Mesenchymal stem cell (in vitro differentiated cells and primary cell): ENCODE measurements at regions not wholly inside any gene's neighbourhood (a gene's known extent, or its start where the extent isn't known, plus 50 kb on each side); places are given as distances from the start of the nearest gene placed in this dataset.

Experiments
- DNase-seq: peaks from one replicate; pipeline ENCODE4 v3.0.0-alpha.2; 2013
- H2AFZ ChIP-seq: one replicate; pipeline ENCODE4 v1.6.1; 2013; ENCODE audit warnings: low read depth, mild to moderate bottlenecking, control low read depth, inconsistent platforms, low read length, moderate library complexity
- H2AK5ac ChIP-seq: 2 replicates; pipeline ENCODE4 v1.6.1; 2013; ENCODE audit warnings: low read length, moderate library complexity, mild to moderate bottlenecking, inconsistent platforms; ENCODE audit not compliant: severe bottlenecking
- H2BK120ac ChIP-seq: one replicate; pipeline ENCODE4 v1.6.1; 2013; ENCODE audit warnings: low read depth, mild to moderate bottlenecking, inconsistent platforms, low read length, moderate library complexity
- H2BK12ac ChIP-seq, 2 experiments: one replicate each; pipeline ENCODE4 v1.6.1; 2013; ENCODE audit warnings: inconsistent platforms in 2 of 2, low read length in 2 of 2, mild to moderate bottlenecking in 2 of 2, moderate library complexity in 2 of 2, control low read depth in 1 of 2
- H2BK15ac ChIP-seq: one replicate; pipeline ENCODE4 v1.6.1; 2013; ENCODE audit warnings: mild to moderate bottlenecking, low read depth, inconsistent platforms; ENCODE audit not compliant: poor library complexity, severe bottlenecking
- H2BK5ac ChIP-seq: 2 replicates; pipeline ENCODE4 v1.6.1; 2013; ENCODE audit warnings: low read depth, mild to moderate bottlenecking, low read length, control low read depth, inconsistent platforms; ENCODE audit not compliant: poor library complexity, severe bottlenecking
- H3K14ac ChIP-seq, 2 experiments: one replicate each; pipeline ENCODE4 v1.6.1; 2013; ENCODE audit warnings: inconsistent platforms in 2 of 2, low read length in 2 of 2, control low read depth in 1 of 2, mild to moderate bottlenecking in 1 of 2, moderate library complexity in 1 of 2
- H3K18ac ChIP-seq, 2 experiments: one replicate each; pipeline ENCODE4 v1.6.1; 2013; ENCODE audit warnings: inconsistent platforms in 2 of 2, low read length in 2 of 2, control low read depth in 1 of 2, low read depth in 1 of 2, mild to moderate bottlenecking in 1 of 2
- H3K23ac ChIP-seq, 2 experiments: one replicate each; pipeline ENCODE4 v1.6.1; 2013; ENCODE audit warnings: inconsistent platforms in 2 of 2, low read length in 2 of 2, mild to moderate bottlenecking in 2 of 2, moderate library complexity in 2 of 2, control low read depth in 1 of 2
- H3K27ac ChIP-seq: 2 replicates; pipeline ENCODE4 v1.5.1; 2013; ENCODE audit warnings: mild to moderate bottlenecking, moderate library complexity, low read length, control low read depth, inconsistent platforms; ENCODE audit not compliant: poor library complexity, severe bottlenecking
- H3K27me3 ChIP-seq, 2 experiments: 2 replicates each; pipeline versions ENCODE4 v1.6.1 to v1.7.0; 2013; ENCODE audit warnings: low read length in 2 of 2, mild to moderate bottlenecking in 2 of 2, moderate library complexity in 2 of 2, control low read depth in 1 of 2, inconsistent platforms in 1 of 2; ENCODE audit not compliant: control insufficient read depth in 1 of 2, insufficient read depth in 1 of 2
- H3K36me3 ChIP-seq, 2 experiments: 2 replicates each; pipeline versions ENCODE4 v1.6.1 to v1.7.0; 2013; ENCODE audit warnings: low read length in 2 of 2, control low read depth in 1 of 2, inconsistent platforms in 1 of 2, low read depth in 1 of 2, mild to moderate bottlenecking in 1 of 2; ENCODE audit not compliant: insufficient read depth in 2 of 2, control insufficient read depth in 1 of 2
- H3K4ac ChIP-seq, 2 experiments: one replicate each; pipeline ENCODE4 v1.6.1; 2013; ENCODE audit warnings: inconsistent platforms in 2 of 2, low read length in 2 of 2, mild to moderate bottlenecking in 2 of 2, moderate library complexity in 2 of 2, control low read depth in 1 of 2, low read depth in 1 of 2
- H3K4me1 ChIP-seq: 2 replicates; pipeline ENCODE4 v1.6.1; 2013; ENCODE audit warnings: low read depth, low read length, control low read depth; ENCODE audit not compliant: control insufficient read depth, insufficient read depth
- H3K4me2 ChIP-seq: 2 replicates; pipeline ENCODE4 v1.6.1; 2013; ENCODE audit warnings: low read length, mild to moderate bottlenecking, inconsistent platforms; ENCODE audit not compliant: poor library complexity, severe bottlenecking
- H3K4me3 ChIP-seq, 2 experiments: 2 replicates each; pipeline versions ENCODE4 v1.5.1 to v1.7.0; 2013; ENCODE audit warnings: low read length in 2 of 2, mild to moderate bottlenecking in 2 of 2, control low read depth in 1 of 2, low read depth in 1 of 2; ENCODE audit not compliant: insufficient read depth in 1 of 2
- H3K79me1 ChIP-seq: replicated peaks from 2 replicates; pipeline ENCODE4 v1.6.1; 2013; ENCODE audit warnings: mild to moderate bottlenecking, control low read depth, low read length, inconsistent platforms; ENCODE audit not compliant: poor library complexity, severe bottlenecking
- H3K9ac ChIP-seq: 2 replicates; pipeline ENCODE4 v1.7.0; 2013; ENCODE audit warnings: mild to moderate bottlenecking, low read length, moderate library complexity
- H3K9me3 ChIP-seq: 2 replicates; pipeline ENCODE4 v1.7.0; 2013; ENCODE audit warnings: mild to moderate bottlenecking, low read length; ENCODE audit not compliant: control insufficient read depth
- H4K8ac ChIP-seq: one replicate; pipeline ENCODE4 v1.6.1; 2013; ENCODE audit warnings: inconsistent platforms, mild to moderate bottlenecking, low read length, moderate library complexity
- H4K91ac ChIP-seq: one replicate; pipeline ENCODE4 v1.6.1; 2013; ENCODE audit warnings: mild to moderate bottlenecking, low read length, inconsistent platforms
- WGBS: methylation state at CpG from one replicate; pipeline ENCODE4 v1.1.7; 2013; ENCODE audit warnings: mixed read lengths; 5-methylcytosine and 5-hydroxymethylcytosine counted together

- no peaks in the 10 kb centered on the region for H3K36me3 ChIP-seq
- H3K23ac ChIP-seq = no peak overlapping the region
- no peak overlapping the region for H2AK5ac ChIP-seq
- H2BK12ac ChIP-seq = no peak overlapping the region
- H2BK120ac ChIP-seq = no peak overlapping the region
- no peak overlapping the region for H3K4ac ChIP-seq
- H2BK15ac ChIP-seq = no peak overlapping the region
- no peaks in the 10 kb centered on the region for H3K27me3 ChIP-seq
- H3K9me3 ChIP-seq = no peaks in the 10 kb centered on the region
- no peak overlapping the region for H2AFZ ChIP-seq
- H4K91ac ChIP-seq = no peak overlapping the region
- no peak overlapping the region for H2BK5ac ChIP-seq
- peak overlapping the region in 1 of 2 experiments; percentile 3 for H3K14ac ChIP-seq
- no peak overlapping the region for H3K4me2 ChIP-seq
- 80% methylated on average over 4 of the region's 4 CpGs for WGBS
- H3K4me1 ChIP-seq = no peaks in the 10 kb centered on the region
- H3K79me1 ChIP-seq = no peaks in the 10 kb centered on the region
- H3K18ac ChIP-seq = no peak overlapping the region
- H3K9ac ChIP-seq = no peak overlapping the region
- no peak overlapping the region for H3K27ac ChIP-seq
- H3K4me3 ChIP-seq = no peak overlapping the region
- H4K8ac ChIP-seq = no peak overlapping the region
- DNase-seq = no peak
Measured at GRCh38 chr10:9819756-9820494, 1197.7 kb upstream of the CELF2 start.

GRCh38 chr10:9823268-9823930 lies 1194.3 kb upstream of the CELF2 start:
- H2AFZ ChIP-seq = no peak overlapping the region

GRCh38 chr10:9824631-9825071 lies 1193.0 kb upstream of the CELF2 start:
- Histone ChIP-seq H3K4me1 (no peaks in the 10 kb centered on the region), H2BK5ac (no peak overlapping the region), H2BK12ac (no peak overlapping the region), H3K79me1 (no peaks in the 10 kb centered on the region), H3K4ac (no peak overlapping the region), H3K36me3 (no peaks in the 10 kb centered on the region), H3K14ac (no peak overlapping the region), H2BK15ac (no peak overlapping the region), H3K9ac (no peak overlapping the region), H4K8ac (peak overlapping the region; percentile 41), H3K27me3 (no peaks in the 10 kb centered on the region), H2AFZ (no peak overlapping the region), H3K9me3 (no peaks in the 10 kb centered on the region), H3K4me3 (no peak overlapping the region), H2AK5ac (no peak overlapping the region), H4K91ac (no peak overlapping the region), H2BK120ac (no peak overlapping the region), H3K18ac (no peak overlapping the region), H3K4me2 (no peak overlapping the region), H3K27ac (no peak overlapping the region), H3K23ac (no peak overlapping the region)
- DNase-seq = no peak
- WGBS = 88% methylated on average over 5 of the region's 5 CpGs

More at GRCh38 chr10:9823268-9823930, 1194.3 kb upstream of the CELF2 start:
- Histone ChIP-seq H3K27me3 (no peaks in the 10 kb centered on the region), H2AK5ac (no peak overlapping the region), H3K36me3 (no peaks in the 10 kb centered on the region), H3K27ac (no peak overlapping the region), H2BK5ac (no peak overlapping the region), H3K4me2 (no peak overlapping the region), H2BK15ac (no peak overlapping the region), H3K9me3 (no peaks in the 10 kb centered on the region), H3K4ac (no peak overlapping the region), H2BK120ac (no peak overlapping the region), H4K91ac (no peak overlapping the region), H3K4me1 (no peaks in the 10 kb centered on the region), H2BK12ac (no peak overlapping the region), H3K4me3 (no peak overlapping the region), H3K14ac (no peak overlapping the region), H3K23ac (no peak overlapping the region), H3K9ac (no peak overlapping the region), H3K18ac (no peak overlapping the region), H3K79me1 (no peaks in the 10 kb centered on the region), H4K8ac (no peak overlapping the region)
- WGBS = no CpG with 5 or more reads among the region's 1 CpG
- DNase-seq = no peak

- Histone ChIP-seq H3K9ac (no peak overlapping the region), H4K8ac (no peak overlapping the region), H2AK5ac (no peak overlapping the region), H2BK5ac (no peak overlapping the region), H2BK15ac (no peak overlapping the region), H4K91ac (no peak overlapping the region), H3K79me1 (no peaks in the 10 kb centered on the region), H2BK120ac (no peak overlapping the region), H2AFZ (no peak overlapping the region), H3K4ac (no peak overlapping the region), H3K36me3 (no peaks in the 10 kb centered on the region), H3K23ac (no peak overlapping the region), H3K4me1 (no peaks in the 10 kb centered on the region), H3K18ac (no peak overlapping the region), H2BK12ac (no peak overlapping the region), H3K4me2 (no peak overlapping the region), H3K27me3 (no peaks in the 10 kb centered on the region), H3K4me3 (no peak overlapping the region), H3K14ac (no peak overlapping the region), H3K9me3 (no peaks in the 10 kb centered on the region), H3K27ac (no peak overlapping the region)
- 86% methylated on average over 8 of the region's 8 CpGs for WGBS
- DNase-seq = no peak
Measured at GRCh38 chr10:9825491-9826018, 1192.1 kb upstream of the CELF2 start.
